ENCODE measurements at regions not wholly inside any gene's neighbourhood (a gene's known extent, or its start where the extent isn't known, plus 50 kb on each side); places are given as distances from the start of the nearest gene placed in this dataset.

- Histone ChIP-seq H2BK20ac (ENCODE audit: low read depth, low read length, poor library complexity, severe bottlenecking) (no peak overlapping the region), H3K27me3 (ENCODE audit: insufficient read depth, low read length) (no peaks in the 10 kb centered on the region), H3T11ph (ENCODE audit: low read length) (no peak overlapping the region), H2BK15ac (ENCODE audit: low read depth, low read length) (no peak overlapping the region), H3K4ac (ENCODE audit: low read depth, low read length) (no peak overlapping the region), H2BK5ac (ENCODE audit: insufficient read length, low read length) (no peak overlapping the region), H2AFZ (ENCODE audit: low read length) (no peak overlapping the region), H3K23me2 (ENCODE audit: insufficient read length, low read depth, low read length, poor library complexity, severe bottlenecking) (no peaks in the 10 kb centered on the region), H3K18ac (ENCODE audit: insufficient read length, low read depth, low read length) (no peak overlapping the region), H2BK12ac (ENCODE audit: insufficient read length, low read depth, low read length) (no peak overlapping the region), H4K8ac (replicated peaks; ENCODE audit: insufficient read length, low read depth, low read length) (no peak overlapping the region), H2BK120ac (ENCODE audit: low read depth, low read length, poor library complexity, severe bottlenecking) (no peak overlapping the region), H3K9me3 (ENCODE audit: control insufficient read depth, low read depth, low read length) (no peaks in the 10 kb centered on the region), H4K5ac (ENCODE audit: insufficient read length, low read depth, low read length) (no peak overlapping the region), H3K27ac (ENCODE audit: insufficient read length, low read depth, low read length) (no peak overlapping the region), H4K91ac (ENCODE audit: insufficient read length, low read depth, low read length) (no peak overlapping the region), H2AK5ac (ENCODE audit: insufficient read length, low read length) (no peak overlapping the region), H3K14ac (ENCODE audit: insufficient read depth, low read length) (no peak overlapping the region), H3K56ac (ENCODE audit: insufficient read length, low read depth, low read length) (no peak overlapping the region), H3K79me1 (ENCODE audit: insufficient read depth, low read depth, low read length, poor library complexity, severe bottlenecking) (no peaks in the 10 kb centered on the region), H3K4me1 (ENCODE audit: insufficient read depth, low read length) (no peaks in the 10 kb centered on the region), H3K79me2 (ENCODE audit: insufficient read depth, low read length) (no peaks in the 10 kb centered on the region), H4K20me1 (ENCODE audit: control insufficient read depth, insufficient read depth, insufficient read length) (no peaks in the 10 kb centered on the region), H3K23ac (ENCODE audit: insufficient read length, low read depth, low read length) (no peak overlapping the region), H3K9ac (ENCODE audit: extremely low read depth, insufficient read length, low read length) (no peak overlapping the region), H3K4me2 (ENCODE audit: insufficient read depth, insufficient read length, low read length) (no peak overlapping the region)
- no CpG with 5 or more reads among the region's 3 CpGs for WGBS (ENCODE audit: extremely low coverage, insufficient read length, low lambda C conversion rate)
- no peaks in the 10 kb centered on the region for H3K36me3 Mint-ChIP-seq (ENCODE audit: insufficient read depth in 1 of 3, low read depth in 3 of 3)
- H3K27ac Mint-ChIP-seq: no peak overlapping the region
- no peak for TF ChIP-seq CTCF (conservative IDR thresholded peaks at IDR 0.05)
- H3K4me1 Mint-ChIP-seq: no peaks in the 10 kb centered on the region
- no peak for DNase-seq
- H3K27me3 Mint-ChIP-seq (ENCODE audit: low read depth): no peaks in the 10 kb centered on the region
- H3K9me3 Mint-ChIP-seq: no peaks in the 10 kb centered on the region
- no peak overlapping the region for H3K4me3 Mint-ChIP-seq
Measured at GRCh38 chr12:18145924-18146323, 55.9 kb upstream of the RERGL start.

Measured in H9 (cell line).